A549 (cell line): ENCODE measurements at regions not wholly inside any gene's neighbourhood (a gene's known extent, or its start where the extent isn't known, plus 50 kb on each side); places are given as distances from the start of the nearest gene placed in this dataset.

Experiments used
- ATAC-seq, 2 experiments: fragments of 200-7000 bp in 1 of 2; fragments of >200 bp in 1 of 2; cut with Nextera tagmentation in 1 of 2; cut with Tn5 transposase in 1 of 2; 3 replicates each; pipeline versions ENCODE4 v1.8.0 to v1.9.1; 2018 to 2020; ENCODE audit warnings: mild to moderate bottlenecking in 1 of 2, moderate library complexity in 1 of 2
- CTCF ChIA-PET: fragments of 300-600 bp; sonication (Branson Sonifier 250); formaldehyde crosslinking; extraction: SDS; loops from one replicate; lab custom pipeline; 2021; ENCODE audit warnings: antibody characterized with exemption, inconsistent platforms; lab: Yijun Ruan, JAX
- POLR2A ChIA-PET: fragments of 350-600 bp; formaldehyde crosslinking; extraction: SDS; loops from one replicate; lab custom pipeline; 2021; ENCODE audit warnings: antibody characterized with exemption, inconsistent platforms; lab: Yijun Ruan, JAX
- DNase-seq, 2 experiments: peaks; one replicate each; pipeline versions ENCODE4 v3.0.0 to v3.0.0-alpha.2; 2011 to 2016; ENCODE audit warnings: low read depth in 1 of 2, low spot score in 1 of 2
- FAIRE-seq: peaks from 2 replicates; lab custom pipeline; 2011; peaks lifted over from hg19 to GRCh38; lab: Jason Lieb, UNC
- H3K27ac ChIP-seq, 2 experiments: fragments of >200 bp; sonication (Bioruptor Twin); formaldehyde crosslinking; 3 replicates each; pipeline ENCODE4 v1.5.1; 2016 to 2017
- H3K4me1 ChIP-seq: fragments of >200 bp; sonication (Bioruptor Twin); formaldehyde crosslinking; 3 replicates; pipeline ENCODE4 v1.6.1; 2016
- H3K4me2 ChIP-seq: fragments of >200 bp; sonication (Bioruptor Twin); formaldehyde crosslinking; 3 replicates; pipeline ENCODE4 v1.6.1; 2016
- H3K4me3 ChIP-seq: fragments of >200 bp; sonication (Bioruptor Twin); formaldehyde crosslinking; 3 replicates; pipeline ENCODE4 v1.5.1; 2016
- H3K9me3 ChIP-seq: fragments of >200 bp; sonication (Bioruptor Twin); formaldehyde crosslinking; 3 replicates; pipeline ENCODE4 v1.6.1; 2016
- BHLHE40 ChIP-seq: IDR thresholded peaks from 2 replicates; pipeline ENCODE4 v1.6.1; 2012; ENCODE audit warnings: low read depth, low read length, inconsistent platforms
- CBX2 ChIP-seq: fragments of 200-600 bp; sonication (generic); IDR thresholded peaks from 2 replicates; pipeline ENCODE4 v1.6.1; 2016; ENCODE audit warnings: low read depth, mild to moderate bottlenecking, borderline replicate concordance
- CBX8 ChIP-seq: fragments of 200-600 bp; sonication (generic); IDR thresholded peaks from 2 replicates; pipeline ENCODE4 v1.6.1; 2016
- CHD4 ChIP-seq: fragments of 200-600 bp; sonication (generic); IDR thresholded peaks from 2 replicates; pipeline ENCODE4 v1.6.1; 2016; ENCODE audit warnings: antibody characterized with exemption, mild to moderate bottlenecking, borderline replicate concordance
- EP300 ChIP-seq, 2 experiments: fragments of >200 bp; sonication (Bioruptor Twin); formaldehyde crosslinking; IDR thresholded peaks; 2 replicates in 1 of 2; 3 replicates in 1 of 2; pipeline ENCODE4 v1.6.1; 2016 to 2017
- ESRRA ChIP-seq: fragments of 150-350 bp; IDR thresholded peaks from 2 replicates; pipeline ENCODE4 v1.6.1; 2014; ENCODE audit warnings: mild to moderate bottlenecking, low read length, borderline replicate concordance
- FOSB ChIP-seq: fragments of 250-450 bp; sonication (Bioruptor Pico); IDR thresholded peaks from 2 replicates; pipeline ENCODE4 v1.5.0; 2020; ENCODE audit warnings: mild to moderate bottlenecking, moderate library complexity
- FOXS1 ChIP-seq: fragments of 250-450 bp; sonication (Bioruptor Pico); IDR thresholded peaks from 2 replicates; pipeline ENCODE4 v1.5.0; 2020; ENCODE audit warnings: mild to moderate bottlenecking, moderate library complexity
- HES2 ChIP-seq: fragments of >200 bp; sonication (Bioruptor Twin); formaldehyde crosslinking; IDR thresholded peaks from 2 replicates; pipeline ENCODE4 v1.6.1; 2016
- HOXA7 ChIP-seq: fragments of 250-450 bp; sonication (Bioruptor Pico); IDR thresholded peaks from 2 replicates; pipeline ENCODE4 v1.5.0; 2020; ENCODE audit warnings: mild to moderate bottlenecking, moderate library complexity
- HOXB13 ChIP-seq: fragments of 250-450 bp; sonication (Bioruptor Pico); IDR thresholded peaks from 2 replicates; pipeline ENCODE4 v1.5.0; 2020; ENCODE audit warnings: low read depth, mild to moderate bottlenecking, moderate library complexity
- HOXB5 ChIP-seq: fragments of 250-450 bp; sonication (Bioruptor Pico); IDR thresholded peaks from 2 replicates; pipeline ENCODE4 v1.5.0; 2020; ENCODE audit warnings: mild to moderate bottlenecking, moderate library complexity
- JUN ChIP-seq, 2 experiments: fragments of >200 bp; sonication (Bioruptor Twin); formaldehyde crosslinking; IDR thresholded peaks; 2 replicates in 1 of 2; 3 replicates in 1 of 2; pipeline ENCODE4 v1.6.1; 2016 to 2017
- JUNB ChIP-seq: fragments of >200 bp; sonication (Bioruptor Twin); formaldehyde crosslinking; IDR thresholded peaks from 2 replicates; pipeline ENCODE4 v1.6.1; 2016
- KDM5A ChIP-seq: fragments of 200-600 bp; sonication (generic); IDR thresholded peaks from 2 replicates; pipeline ENCODE4 v1.6.1; 2016; ENCODE audit warnings: antibody characterized with exemption, mild to moderate bottlenecking
- MAFK ChIP-seq: fragments of 450-650 bp; IDR thresholded peaks from 2 replicates; pipeline ENCODE4 v1.6.1; 2014; ENCODE audit not compliant: partially characterized antibody
- MYC ChIP-seq: IDR thresholded peaks from 2 replicates; pipeline ENCODE4 v1.6.1; 2012; ENCODE audit warnings: mild to moderate bottlenecking, inconsistent platforms, low read length, improper control_type of control experiment, borderline replicate concordance
- NPAS2 ChIP-seq: fragments of 250-450 bp; sonication (Bioruptor Pico); IDR thresholded peaks from 2 replicates; pipeline ENCODE4 v1.8.0; 2022; ENCODE audit warnings: mild to moderate bottlenecking, moderate library complexity, borderline replicate concordance
- NR3C1 ChIP-seq: fragments of >200 bp; sonication (Bioruptor Twin); formaldehyde crosslinking; IDR thresholded peaks from 3 replicates; pipeline ENCODE4 v1.6.1; 2017
- RARB ChIP-seq: fragments of 250-450 bp; sonication (Bioruptor Pico); IDR thresholded peaks from 2 replicates; pipeline ENCODE4 v1.8.0; 2021; ENCODE audit warnings: mild to moderate bottlenecking, moderate library complexity
- RFX5 ChIP-seq: fragments of 450-650 bp; IDR thresholded peaks from 2 replicates; pipeline ENCODE4 v1.7.1; 2014; ENCODE audit warnings: antibody characterized with exemption, mild to moderate bottlenecking, moderate library complexity
- SREBF2 ChIP-seq: fragments of 450-650 bp; IDR thresholded peaks from 2 replicates; pipeline ENCODE4 v1.6.1; 2014; ENCODE audit warnings: mild to moderate bottlenecking, moderate library complexity
- USF2 ChIP-seq: fragments of 450-650 bp; IDR thresholded peaks from 2 replicates; pipeline ENCODE4 v1.6.1; 2014; ENCODE audit warnings: antibody characterized with exemption
- ZFP36 ChIP-seq: fragments of 450-650 bp; IDR thresholded peaks from 2 replicates; pipeline ENCODE4 v1.6.1; 2014; ENCODE audit warnings: borderline replicate concordance; ENCODE audit not compliant: partially characterized antibody
- WGBS: methylation state at CpG from one replicate; pipeline ENCODE4 v1.1.6; 2017; ENCODE audit errors: missing lambda C conversion rate; 5-methylcytosine and 5-hydroxymethylcytosine counted together
- TF ChIP-seq, protein P1 (sequence below): IDR thresholded peaks from 2 replicates; pipeline ENCODE4 v1.6.1; 2012; ENCODE audit warnings: low read depth, borderline replicate concordance
- TF ChIP-seq, protein P2 (sequence below): fragments of >200 bp; sonication (Bioruptor Twin); formaldehyde crosslinking; IDR thresholded peaks from 3 replicates; pipeline ENCODE4 v1.6.1; 2016
- TF ChIP-seq, protein P3 (sequence below): IDR thresholded peaks from 2 replicates; pipeline ENCODE4 v1.6.1; 2012
- TF ChIP-seq, protein P4 (sequence below): fragments of >200 bp; sonication (Bioruptor Twin); formaldehyde crosslinking; IDR thresholded peaks from 3 replicates; pipeline ENCODE4 v1.5.1; 2016

DNA sequence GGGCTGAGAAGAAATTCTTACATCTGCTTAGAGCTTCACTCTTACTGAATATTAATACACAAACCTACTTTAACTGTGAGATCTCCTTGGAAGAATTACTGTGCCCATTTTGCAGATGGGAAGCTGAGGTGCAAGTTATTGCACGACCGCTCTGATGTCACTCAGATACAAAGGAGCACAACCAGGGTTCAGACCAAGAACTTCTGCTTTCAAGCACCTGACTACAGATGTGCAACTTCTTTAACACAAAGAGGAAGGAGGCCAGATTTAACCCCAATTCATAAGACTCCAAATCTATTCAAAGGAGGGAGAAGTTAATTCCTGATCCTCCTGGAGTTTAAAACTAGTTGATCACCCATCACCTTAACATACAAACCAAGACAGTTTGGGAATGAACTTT, 232.6 kb downstream of the VRK1 start:
- no peak for FAIRE-seq
- CTCF ChIA-PET: no interaction called here
- no peak overlapping the region for H3K4me3 ChIP-seq
- WGBS: 63% methylated on average over 2 of the region's 2 CpGs
- H3K9me3 ChIP-seq: no peaks in the 10 kb centered on the region
- H3K4me1 ChIP-seq: no peaks in the 10 kb centered on the region
- ATAC-seq: no peak
- TF ChIP-seq USF2 (no peak), NPAS2 (no peak), HOXB5 (CRISPR knock-in tag) (no peak), ESRRA (no peak), KDM5A (no peak), JUN (IDR thresholded peaks at IDR 0.05) (no peak), RARB (CRISPR knock-in tag) (no peak), HOXB13 (CRISPR knock-in tag) (no peak), HES2 (no peak), CHD4 (no peak), ZFP36 (no peak), CBX2 (no peak), CBX8 (no peak), MYC (no peak), EP300 (IDR thresholded peaks at IDR 0.05) (no peak), NR3C1 (no peak), FOSB (CRISPR knock-in tag) (no peak)
- TF ChIP-seq, protein P1, sequence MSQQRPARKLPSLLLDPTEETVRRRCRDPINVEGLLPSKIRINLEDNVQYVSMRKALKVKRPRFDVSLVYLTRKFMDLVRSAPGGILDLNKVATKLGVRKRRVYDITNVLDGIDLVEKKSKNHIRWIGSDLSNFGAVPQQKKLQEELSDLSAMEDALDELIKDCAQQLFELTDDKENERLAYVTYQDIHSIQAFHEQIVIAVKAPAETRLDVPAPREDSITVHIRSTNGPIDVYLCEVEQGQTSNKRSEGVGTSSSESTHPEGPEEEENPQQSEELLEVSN: no peak
- TF ChIP-seq, protein P2, sequence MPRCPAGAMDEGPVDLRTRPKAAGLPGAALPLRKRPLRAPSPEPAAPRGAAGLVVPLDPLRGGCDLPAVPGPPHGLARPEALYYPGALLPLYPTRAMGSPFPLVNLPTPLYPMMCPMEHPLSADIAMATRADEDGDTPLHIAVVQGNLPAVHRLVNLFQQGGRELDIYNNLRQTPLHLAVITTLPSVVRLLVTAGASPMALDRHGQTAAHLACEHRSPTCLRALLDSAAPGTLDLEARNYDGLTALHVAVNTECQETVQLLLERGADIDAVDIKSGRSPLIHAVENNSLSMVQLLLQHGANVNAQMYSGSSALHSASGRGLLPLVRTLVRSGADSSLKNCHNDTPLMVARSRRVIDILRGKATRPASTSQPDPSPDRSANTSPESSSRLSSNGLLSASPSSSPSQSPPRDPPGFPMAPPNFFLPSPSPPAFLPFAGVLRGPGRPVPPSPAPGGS: no peak
- TF ChIP-seq, protein P3, sequence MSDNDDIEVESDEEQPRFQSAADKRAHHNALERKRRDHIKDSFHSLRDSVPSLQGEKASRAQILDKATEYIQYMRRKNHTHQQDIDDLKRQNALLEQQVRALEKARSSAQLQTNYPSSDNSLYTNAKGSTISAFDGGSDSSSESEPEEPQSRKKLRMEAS: no peak
- TF ChIP-seq, all 56 proteins: peak for 0
- Histone ChIP-seq H3K4me2 (no peak overlapping the region), H3K27ac (no peak overlapping the region)
- POLR2A ChIA-PET: no interaction called here
- no peak for DNase-seq

DNA sequence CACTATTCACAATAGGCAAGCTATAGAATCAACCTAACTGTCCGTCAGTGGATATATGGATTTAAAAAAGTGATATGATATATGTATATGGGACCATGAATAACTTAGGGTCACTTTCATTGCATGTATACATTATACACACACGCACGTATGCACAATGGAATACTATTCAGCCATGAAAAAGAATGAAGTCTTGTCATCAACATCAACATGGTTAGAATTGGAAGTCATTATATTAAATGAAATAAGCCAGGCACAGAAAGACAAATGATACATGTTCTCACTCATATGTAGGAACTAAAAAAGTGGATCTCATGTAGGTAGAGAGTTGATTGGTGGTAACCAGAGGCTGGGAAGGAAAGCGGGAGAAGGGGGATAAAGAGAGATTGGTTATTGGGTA, 234.3 kb downstream of the VRK1 start:
- FAIRE-seq: no peak

More for the DNA sequence above, 234.3 kb downstream of the VRK1 start:
- Histone ChIP-seq H3K4me1 (no peaks in the 10 kb centered on the region), H3K4me2 (no peak overlapping the region), H3K4me3 (no peak overlapping the region), H3K9me3 (no peaks in the 10 kb centered on the region), H3K27ac (no peak overlapping the region)
- CTCF ChIA-PET: no interaction called here
- TF ChIP-seq JUNB: no peak
- TF ChIP-seq NPAS2: no peak
- TF ChIP-seq HOXA7 (CRISPR knock-in tag): no peak
- no peak for TF ChIP-seq SREBF2
- no peak for TF ChIP-seq HOXB5 (CRISPR knock-in tag)
- no peak for TF ChIP-seq ESRRA
- no peak for TF ChIP-seq MAFK
- no peak for TF ChIP-seq RFX5
- no peak for TF ChIP-seq NR3C1
- no peak for TF ChIP-seq BHLHE40
- TF ChIP-seq FOXS1 (CRISPR knock-in tag): no peak
- TF ChIP-seq, protein P4, sequence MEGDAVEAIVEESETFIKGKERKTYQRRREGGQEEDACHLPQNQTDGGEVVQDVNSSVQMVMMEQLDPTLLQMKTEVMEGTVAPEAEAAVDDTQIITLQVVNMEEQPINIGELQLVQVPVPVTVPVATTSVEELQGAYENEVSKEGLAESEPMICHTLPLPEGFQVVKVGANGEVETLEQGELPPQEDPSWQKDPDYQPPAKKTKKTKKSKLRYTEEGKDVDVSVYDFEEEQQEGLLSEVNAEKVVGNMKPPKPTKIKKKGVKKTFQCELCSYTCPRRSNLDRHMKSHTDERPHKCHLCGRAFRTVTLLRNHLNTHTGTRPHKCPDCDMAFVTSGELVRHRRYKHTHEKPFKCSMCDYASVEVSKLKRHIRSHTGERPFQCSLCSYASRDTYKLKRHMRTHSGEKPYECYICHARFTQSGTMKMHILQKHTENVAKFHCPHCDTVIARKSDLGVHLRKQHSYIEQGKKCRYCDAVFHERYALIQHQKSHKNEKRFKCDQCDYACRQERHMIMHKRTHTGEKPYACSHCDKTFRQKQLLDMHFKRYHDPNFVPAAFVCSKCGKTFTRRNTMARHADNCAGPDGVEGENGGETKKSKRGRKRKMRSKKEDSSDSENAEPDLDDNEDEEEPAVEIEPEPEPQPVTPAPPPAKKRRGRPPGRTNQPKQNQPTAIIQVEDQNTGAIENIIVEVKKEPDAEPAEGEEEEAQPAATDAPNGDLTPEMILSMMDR: no peak
- POLR2A ChIA-PET: no interaction called here
- no peak for ATAC-seq
- WGBS: 48% methylated on average over 4 of the region's 4 CpGs
- no peak for DNase-seq
